Thyroid gland (tissue), 4 donors: ENCODE measurements at regions not wholly inside any gene's neighbourhood (a gene's known extent, or its start where the extent isn't known, plus 50 kb on each side); places are given as distances from the start of the nearest gene placed in this dataset.

ENCODE experiments used
- DNase-seq, 2 donors: peaks; one replicate each; pipeline ENCODE4 v3.0.0-alpha.2; 2019
- H3K27ac ChIP-seq, 3 donors: fragments of 200-600 bp; sonication (generic); 1 replicate in 2 of 3; 2 replicates in 1 of 3; pipeline ENCODE4 v1.5.1; 2016 to 2019; ENCODE audit warnings: mild to moderate bottlenecking in 1 of 3, moderate library complexity in 1 of 3
- H3K27me3 ChIP-seq: fragments of 200-600 bp; sonication (generic); one replicate; pipeline ENCODE4 v1.5.1; 2019
- H3K36me3 ChIP-seq, 2 donors: fragments of 200-600 bp; sonication (generic); one replicate each; pipeline ENCODE4 v1.5.1; 2016 to 2019
- H3K4me1 ChIP-seq, 2 donors: fragments of 200-600 bp; sonication (generic); one replicate each; pipeline ENCODE4 v1.5.1; 2017 to 2019
- H3K4me3 ChIP-seq, 3 donors: fragments of 200-600 bp; sonication (generic); replicated peaks in 1 of 3; 1 replicate in 2 of 3; 2 replicates in 1 of 3; pipeline ENCODE4 v1.5.1; 2016; ENCODE audit warnings: mild to moderate bottlenecking in 1 of 3
- H3K9me3 ChIP-seq: fragments of 200-600 bp; sonication (generic); one replicate; pipeline ENCODE4 v1.5.1; 2017
- CTCF ChIP-seq, 6 experiments: fragments of 200-600 bp in 3 of 6; fragments of 450-650 bp in 3 of 6; sonication (generic) in 3 of 6; IDR thresholded peaks; one replicate each; pipeline ENCODE4 v1.5.1; 2016 to 2019; ENCODE audit warnings: antibody characterized with exemption in 6 of 6, mild to moderate bottlenecking in 2 of 6, inconsistent platforms in 1 of 6, moderate library complexity in 1 of 6
- POLR2A ChIP-seq, 2 donors: fragments of 450-650 bp; IDR thresholded peaks; one replicate each; pipeline ENCODE4 v1.6.1; 2017; ENCODE audit warnings: antibody characterized with exemption in 2 of 2, mild to moderate bottlenecking in 2 of 2, moderate library complexity in 1 of 2
- WGBS, 2 donors: methylation state at CpG; one replicate each; pipeline ENCODE4 v1.1.5; 2017; 5-methylcytosine and 5-hydroxymethylcytosine counted together
- intact Hi-C: fragments of 100-400 bp; cut with DNase I; formaldehyde crosslinking; loops from one replicate; pipeline ENCODE4 v1.15.1; 2023

GRCh38 chr7:9625953-9626352 is 1192.5 kb downstream of the NXPH1 start:
- no peaks in the 10 kb centered on the region for H3K27me3 ChIP-seq
- no peaks in the 10 kb centered on the region for H3K9me3 ChIP-seq
- H3K4me3 ChIP-seq: no peak overlapping the region
- no peak overlapping the region for H3K27ac ChIP-seq
- intact Hi-C loops: no loop called here
- DNase-seq: no peak
- TF ChIP-seq POLR2A (IDR thresholded peaks at IDR 0.05): no peak
- no peak for TF ChIP-seq CTCF (IDR thresholded peaks at IDR 0.05)
- H3K4me1 ChIP-seq: no peaks in the 10 kb centered on the region
- no peaks in the 10 kb centered on the region for H3K36me3 ChIP-seq
- WGBS, 2 donors: 86 to 89% methylated on average over 3 of the region's 3 CpGs

DNA sequence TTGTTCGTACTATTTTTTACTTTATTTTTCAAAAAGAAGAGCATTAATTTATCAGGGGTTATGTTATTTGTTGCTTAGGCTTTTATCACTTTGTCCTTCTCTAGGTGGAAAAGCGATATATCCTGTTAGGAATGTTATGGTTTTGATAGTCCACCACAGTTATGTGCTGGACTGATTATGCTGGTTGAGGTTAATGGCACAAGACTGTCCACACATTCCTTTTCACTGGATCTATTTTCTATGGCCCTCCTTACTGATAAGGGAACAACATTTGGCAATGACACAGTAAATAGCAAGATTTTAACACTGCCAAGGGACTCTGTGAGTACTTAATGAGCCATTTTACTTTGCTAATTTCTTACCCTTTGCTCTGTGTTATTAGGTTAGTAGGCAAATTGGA is 1212.3 kb downstream of the NXPH1 start:
- Histone ChIP-seq H3K36me3 (no peaks in the 10 kb centered on the region), H3K9me3 (no peaks in the 10 kb centered on the region), H3K4me3 (no peak overlapping the region), H3K4me1 (no peaks in the 10 kb centered on the region), H3K27me3 (no peaks in the 10 kb centered on the region), H3K27ac (no peak overlapping the region)
- TF ChIP-seq POLR2A (IDR thresholded peaks at IDR 0.05) (no peak), CTCF (IDR thresholded peaks at IDR 0.05) (no peak)
- 85 to 94% methylated on average over 2 of the region's 2 CpGs for WGBS, 2 donors
- intact Hi-C loops: no loop called here
- DNase-seq: no peak

DNA sequence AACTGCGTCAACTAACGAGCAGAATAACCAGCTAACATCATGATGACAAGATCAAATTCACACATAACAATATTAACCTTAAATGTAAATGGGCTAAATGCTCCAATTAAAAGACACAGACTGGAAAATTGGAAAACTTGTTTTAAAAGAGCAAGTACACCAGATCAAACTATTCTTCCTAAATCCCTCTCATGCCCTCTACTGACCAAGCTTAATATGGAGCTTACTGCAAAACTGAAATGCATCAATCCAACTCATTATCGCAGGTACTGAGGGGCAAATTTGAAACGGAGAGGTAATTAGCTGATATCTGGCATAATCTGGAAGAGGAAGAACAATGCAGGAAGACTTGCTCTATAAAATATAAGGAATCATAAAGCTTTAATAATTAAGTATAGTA is 1223.8 kb downstream of the NXPH1 start:
- no peak for DNase-seq
- TF ChIP-seq CTCF (IDR thresholded peaks at IDR 0.05): no peak
- no peak for TF ChIP-seq POLR2A (IDR thresholded peaks at IDR 0.05)
- Histone ChIP-seq H3K27me3 (no peaks in the 10 kb centered on the region), H3K4me1 (no peaks in the 10 kb centered on the region), H3K36me3 (no peaks in the 10 kb centered on the region), H3K4me3 (no peak overlapping the region), H3K9me3 (no peaks in the 10 kb centered on the region), H3K27ac (no peak overlapping the region)
- intact Hi-C loops: no loop called here
- WGBS, 2 donors: 93% methylated on average over 4 of the region's 4 CpGs

DNA sequence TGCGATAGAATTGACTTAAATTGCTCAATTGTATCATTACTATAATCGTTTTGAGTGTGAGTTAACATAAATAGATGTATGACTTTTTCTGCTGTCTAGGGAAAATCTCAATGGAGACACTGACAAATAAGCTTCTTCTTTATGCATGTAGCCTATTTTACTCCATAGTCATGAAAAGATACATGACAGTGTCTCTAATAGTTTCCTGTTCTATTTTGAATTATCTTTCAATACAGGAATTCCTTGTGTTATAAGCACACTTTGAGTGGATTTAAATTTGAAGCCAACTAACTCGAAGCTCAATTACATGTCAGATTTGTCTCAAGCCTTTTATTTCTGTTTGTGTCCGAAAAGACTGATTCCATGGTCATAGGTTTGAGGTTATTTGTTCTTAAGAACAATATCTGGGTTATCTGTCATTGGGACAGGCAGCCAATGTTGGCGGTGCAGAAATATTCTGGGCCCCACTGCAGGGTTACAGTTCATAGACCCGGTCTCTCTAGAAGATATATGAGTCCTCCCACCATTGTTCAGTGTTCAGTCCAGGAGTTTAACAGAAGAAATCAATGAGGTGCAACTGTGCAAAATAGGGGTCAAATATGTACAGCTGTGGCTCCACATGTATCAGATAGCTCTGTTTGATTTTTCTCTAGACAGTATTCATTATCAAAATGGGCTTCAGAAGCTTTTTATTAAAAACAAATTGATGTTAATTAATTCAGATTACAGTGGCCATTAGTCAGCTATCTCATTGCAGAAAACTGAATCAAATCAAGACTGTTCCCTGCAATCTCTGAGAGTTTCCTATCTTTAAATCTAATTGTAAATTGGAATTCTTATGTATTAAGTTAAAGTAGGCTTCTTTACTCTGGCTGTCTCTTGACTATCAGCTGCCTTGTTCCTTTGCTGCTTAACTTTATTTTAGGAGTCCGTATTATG is 1238.8 kb downstream of the NXPH1 start:
- intact Hi-C loops: no loop called here
- no peaks in the 10 kb centered on the region for H3K27me3 ChIP-seq
- 77 to 84% methylated on average over 7 of the region's 7 CpGs for WGBS, 2 donors
- H3K36me3 ChIP-seq: no peaks in the 10 kb centered on the region
- DNase-seq: no peak
- H3K27ac ChIP-seq: no peak overlapping the region
- no peak overlapping the region for H3K4me3 ChIP-seq
- TF ChIP-seq CTCF (IDR thresholded peaks at IDR 0.05) (no peak), POLR2A (IDR thresholded peaks at IDR 0.05) (no peak)
- no peaks in the 10 kb centered on the region for H3K4me1 ChIP-seq
- H3K9me3 ChIP-seq: no peaks in the 10 kb centered on the region

GRCh38 chr7:9680713-9681112 is 1247.3 kb downstream of the NXPH1 start:
- H3K4me3 ChIP-seq: no peak overlapping the region
- no peak for DNase-seq
- H3K27ac ChIP-seq: no peak overlapping the region
- H3K4me1 ChIP-seq: no peaks in the 10 kb centered on the region
- intact Hi-C loops: no loop called here
- no peaks in the 10 kb centered on the region for H3K36me3 ChIP-seq
- TF ChIP-seq CTCF (IDR thresholded peaks at IDR 0.05) (no peak), POLR2A (IDR thresholded peaks at IDR 0.05) (no peak)
- H3K9me3 ChIP-seq: no peaks in the 10 kb centered on the region
- no peaks in the 10 kb centered on the region for H3K27me3 ChIP-seq
- WGBS, 2 donors: 92 to 94% methylated on average over 2 of the region's 2 CpGs
